HEK293 (cell line): ENCODE measurements at regions not wholly inside any gene's neighbourhood (a gene's known extent, or its start where the extent isn't known, plus 50 kb on each side); places are given as distances from the start of the nearest gene placed in this dataset.

Source experiments
- CTCF ChIA-PET: fragments of 350-600 bp; formaldehyde crosslinking; extraction: SDS; loops from one replicate; lab custom pipeline; 2021; ENCODE audit warnings: antibody characterized with exemption; lab: Yijun Ruan, JAX
- POLR2A ChIA-PET: fragments of 300-600 bp; formaldehyde crosslinking; extraction: SDS; loops from one replicate; lab custom pipeline; 2020; ENCODE audit warnings: antibody characterized with exemption, inconsistent platforms; lab: Yijun Ruan, JAX
- H3K27ac ChIP-seq: fragments of 200-500 bp; sonication (Bioruptor generic); 2 replicates; pipeline ENCODE4 v1.5.1; 2014; ENCODE audit warnings: low read depth, low read length, control low read depth, inconsistent platforms; ENCODE audit errors: extremely low read depth
- H3K36me3 ChIP-seq, 2 experiments: fragments of 200-500 bp in 1 of 2; sonication (Bioruptor generic) in 1 of 2; 1 replicate in 1 of 2; 2 replicates in 1 of 2; pipeline ENCODE4 v1.5.1; 2014 to 2017; ENCODE audit warnings: inconsistent platforms in 2 of 2, low read length in 2 of 2; ENCODE audit not compliant: control insufficient read depth in 2 of 2, insufficient read depth in 1 of 2
- H3K4me1 ChIP-seq: fragments of 200-500 bp; sonication (Bioruptor generic); 2 replicates; pipeline ENCODE4 v1.5.1; 2014; ENCODE audit warnings: mild to moderate bottlenecking, low read length, inconsistent platforms; ENCODE audit not compliant: control insufficient read depth, insufficient read depth
- H3K4me3 ChIP-seq: 2 replicates; pipeline ENCODE4 v1.5.1; 2011; ENCODE audit warnings: low read depth, mild to moderate bottlenecking, control low read depth, low read length, moderate library complexity
- H3K9me3 ChIP-seq: fragments of 200-500 bp; sonication (Bioruptor generic); 2 replicates; pipeline ENCODE4 v1.5.1; 2014; ENCODE audit warnings: low read depth, low read length, inconsistent platforms; ENCODE audit not compliant: control insufficient read depth, insufficient read depth
- HOXD13 ChIP-seq: sonication (generic); formaldehyde crosslinking; IDR thresholded peaks from 2 replicates; pipeline ENCODE4 v1.8.0; 2022; ENCODE audit warnings: missing genetic modification reagents, borderline replicate concordance
- MYNN ChIP-seq: fragments of 450-650 bp; formaldehyde crosslinking; IDR thresholded peaks from 2 replicates; pipeline ENCODE4 v1.5.1; 2016; ENCODE audit warnings: missing biosample characterization, missing genetic modification characterization, borderline replicate concordance
- SETDB1 ChIP-seq: IDR thresholded peaks from one replicate; pipeline ENCODE4 v1.6.1; 2017; ENCODE audit warnings: mild to moderate bottlenecking, low read length, moderate library complexity, mixed read lengths; ENCODE audit not compliant: insufficient read length
- ZBTB48 ChIP-seq: fragments of 450-650 bp; formaldehyde crosslinking; IDR thresholded peaks from 2 replicates; pipeline ENCODE4 v1.5.1; 2016; ENCODE audit warnings: missing biosample characterization, missing genetic modification characterization
- ZBTB7A ChIP-seq: fragments of 450-650 bp; formaldehyde crosslinking; IDR thresholded peaks from 2 replicates; pipeline ENCODE4 v1.5.1; 2016; ENCODE audit warnings: low read depth, missing biosample characterization, missing genetic modification characterization
- ZNF112 ChIP-seq: fragments of 450-650 bp; formaldehyde crosslinking; IDR thresholded peaks from 2 replicates; pipeline ENCODE4 v1.5.0; 2017; ENCODE audit warnings: missing biosample characterization, missing genetic modification characterization
- ZNF121 ChIP-seq: fragments of 450-650 bp; formaldehyde crosslinking; IDR thresholded peaks from 2 replicates; pipeline ENCODE4 v1.5.1; 2016; ENCODE audit warnings: missing biosample characterization, missing genetic modification characterization
- ZNF16 ChIP-seq: fragments of 450-650 bp; formaldehyde crosslinking; IDR thresholded peaks from 2 replicates; pipeline ENCODE4 v1.5.1; 2016; ENCODE audit warnings: low read depth, missing biosample characterization, missing genetic modification characterization
- ZNF214 ChIP-seq: fragments of 450-650 bp; formaldehyde crosslinking; IDR thresholded peaks from 2 replicates; pipeline ENCODE4 v1.5.1; 2017; ENCODE audit warnings: missing biosample characterization, mild to moderate bottlenecking, missing genetic modification characterization, borderline replicate concordance
- ZNF24 ChIP-seq: fragments of 450-650 bp; formaldehyde crosslinking; IDR thresholded peaks from 2 replicates; pipeline ENCODE4 v1.5.1; 2016; ENCODE audit warnings: missing biosample characterization, missing genetic modification characterization
- ZNF335 ChIP-seq: fragments of 450-650 bp; formaldehyde crosslinking; conservative IDR thresholded peaks from 2 replicates; pipeline ENCODE4 v1.5.1; 2016; ENCODE audit warnings: missing biosample characterization, missing genetic modification characterization
- ZNF366 ChIP-seq: fragments of 450-650 bp; formaldehyde crosslinking; conservative IDR thresholded peaks from 2 replicates; pipeline ENCODE4 v1.5.1; 2016; ENCODE audit warnings: missing biosample characterization, missing genetic modification characterization
- ZNF423 ChIP-seq: fragments of 450-650 bp; formaldehyde crosslinking; IDR thresholded peaks from 2 replicates; pipeline ENCODE4 v1.5.1; 2016; ENCODE audit warnings: missing biosample characterization, missing genetic modification characterization
- ZNF449 ChIP-seq: fragments of 450-650 bp; formaldehyde crosslinking; IDR thresholded peaks from 2 replicates; pipeline ENCODE4 v1.5.1; 2017; ENCODE audit warnings: missing biosample characterization, mild to moderate bottlenecking, missing genetic modification characterization, moderate library complexity
- ZNF488 ChIP-seq: fragments of 450-650 bp; formaldehyde crosslinking; IDR thresholded peaks from 2 replicates; pipeline ENCODE4 v1.5.1; 2016; ENCODE audit warnings: missing biosample characterization, missing genetic modification characterization
- ZNF521 ChIP-seq: fragments of 450-650 bp; formaldehyde crosslinking; IDR thresholded peaks from 2 replicates; pipeline ENCODE4 v1.5.1; 2017; ENCODE audit warnings: missing biosample characterization, mild to moderate bottlenecking, missing genetic modification characterization
- ZNF529 ChIP-seq: fragments of 450-650 bp; formaldehyde crosslinking; IDR thresholded peaks from 2 replicates; pipeline ENCODE4 v1.5.1; 2017; ENCODE audit warnings: missing genetic modification characterization, missing biosample characterization; ENCODE audit not compliant: insufficient replicate concordance
- ZNF623 ChIP-seq: fragments of 450-650 bp; formaldehyde crosslinking; IDR thresholded peaks from 2 replicates; pipeline ENCODE4 v1.5.1; 2016; ENCODE audit warnings: missing biosample characterization, missing genetic modification characterization
- ZNF626 ChIP-seq: fragments of 450-650 bp; sonication (Bioruptor Pico); formaldehyde crosslinking; IDR thresholded peaks from 2 replicates; pipeline ENCODE4 v1.5.1; 2018; ENCODE audit warnings: missing biosample characterization, missing genetic modification characterization, inconsistent platforms
- ZNF645 ChIP-seq: fragments of 450-650 bp; formaldehyde crosslinking; IDR thresholded peaks from 2 replicates; pipeline ENCODE4; 2016; ENCODE audit warnings: missing biosample characterization, missing genetic modification characterization
- ZNF654 ChIP-seq: fragments of 450-650 bp; formaldehyde crosslinking; IDR thresholded peaks from 2 replicates; pipeline ENCODE4 v1.5.1; 2016; ENCODE audit warnings: low read depth, missing biosample characterization, missing genetic modification characterization
- ZNF677 ChIP-seq: fragments of 450-650 bp; IDR thresholded peaks from 2 replicates; pipeline ENCODE4 v1.5.0; 2018; ENCODE audit warnings: missing biosample characterization, mild to moderate bottlenecking, missing genetic modification characterization, moderate library complexity
- ZNF707 ChIP-seq: fragments of 450-650 bp; formaldehyde crosslinking; IDR thresholded peaks from 2 replicates; pipeline ENCODE4 v1.5.1; 2016; ENCODE audit warnings: missing biosample characterization, missing genetic modification characterization
- ZNF768 ChIP-seq: fragments of 450-650 bp; formaldehyde crosslinking; IDR thresholded peaks from 2 replicates; pipeline ENCODE4 v1.5.1; 2018; ENCODE audit warnings: missing biosample characterization, mild to moderate bottlenecking, missing genetic modification characterization
- ZNF843 ChIP-seq: fragments of 450-650 bp; formaldehyde crosslinking; IDR thresholded peaks from 2 replicates; pipeline ENCODE4 v1.5.1; 2016; ENCODE audit warnings: missing biosample characterization, missing genetic modification characterization
- TF ChIP-seq, protein P1 (sequence below): fragments of 450-650 bp; formaldehyde crosslinking; IDR thresholded peaks from 2 replicates; pipeline ENCODE4 v1.5.1; 2017; ENCODE audit warnings: missing biosample characterization, missing genetic modification characterization
- TF ChIP-seq, protein P2 (sequence below): fragments of 450-650 bp; formaldehyde crosslinking; IDR thresholded peaks from 2 replicates; pipeline ENCODE4 v1.5.1; 2016; ENCODE audit warnings: missing biosample characterization, missing genetic modification characterization

DNA sequence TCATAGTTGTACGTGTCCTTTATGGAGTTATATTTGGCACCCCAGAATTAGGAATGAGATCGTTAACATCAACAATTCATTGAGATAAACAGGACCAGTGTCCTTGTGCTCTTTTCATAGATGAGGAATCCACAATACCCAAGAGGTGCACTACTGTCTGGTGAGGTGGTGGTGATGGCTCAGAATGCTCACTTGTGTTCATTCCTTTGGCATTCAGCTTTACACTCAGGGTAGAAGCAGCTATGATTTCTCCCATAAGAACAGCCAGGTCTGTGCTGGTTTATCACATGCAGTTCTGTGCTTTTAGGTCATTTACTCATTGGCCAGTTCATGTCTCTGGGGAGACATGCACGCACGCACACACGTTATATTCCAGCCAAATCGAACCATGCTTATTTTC is 167.2 kb downstream of the FAT3 start:
- POLR2A ChIA-PET: no interaction called here

GRCh38 chr11:92393218-92393617 is 168.6 kb downstream of the FAT3 start:
- H3K36me3 ChIP-seq: no peaks in the 10 kb centered on the region
- H3K27ac ChIP-seq: no peak overlapping the region
- CTCF ChIA-PET: interaction anchor here (1.3 kb wide), 1 partner anchor 52 kb away, joined by 6 read pairs; no protein-coding TSS in a partner anchor
- no peaks in the 10 kb centered on the region for H3K9me3 ChIP-seq
- no peak overlapping the region for H3K4me3 ChIP-seq
- no peaks in the 10 kb centered on the region for H3K4me1 ChIP-seq
- TF ChIP-seq ZNF623 (tag by site-specific recombination): no peak
- no peak for TF ChIP-seq ZBTB7A (tag by site-specific recombination)
- TF ChIP-seq ZNF707 (tag by site-specific recombination): no peak
- no peak for TF ChIP-seq ZNF112 (tag by site-specific recombination)
- TF ChIP-seq ZNF423 (tag by site-specific recombination): no peak
- no peak for TF ChIP-seq ZNF24 (tag by site-specific recombination)
- no peak for TF ChIP-seq ZNF521 (tag by site-specific recombination)
- no peak for TF ChIP-seq ZNF843
- no peak for TF ChIP-seq ZNF654 (tag by site-specific recombination)
- TF ChIP-seq ZNF645 (tag by site-specific recombination): no peak
- TF ChIP-seq MYNN (tag by site-specific recombination): no peak
- TF ChIP-seq ZNF121 (tag by site-specific recombination): no peak
- TF ChIP-seq ZBTB48 (tag by site-specific recombination): no peak
- POLR2A ChIA-PET: no interaction called here

More for the DNA sequence above, 167.2 kb downstream of the FAT3 start:
- Histone ChIP-seq H3K4me3 (no peak overlapping the region), H3K27ac (no peak overlapping the region), H3K9me3 (no peaks in the 10 kb centered on the region), H3K4me1 (no peaks in the 10 kb centered on the region; the same call in 1 of the 2 replicates), H3K36me3 (no peaks in the 10 kb centered on the region)
- no peak for TF ChIP-seq SETDB1
- no peak for TF ChIP-seq ZNF768 (tag by site-specific recombination)
- no peak for TF ChIP-seq ZNF16 (tag by site-specific recombination)
- TF ChIP-seq ZNF529 (tag by site-specific recombination): no peak
- no peak for TF ChIP-seq ZNF214 (tag by site-specific recombination)
- no peak for TF ChIP-seq ZNF366 (tag by site-specific recombination)
- TF ChIP-seq ZNF488: no peak
- TF ChIP-seq, protein P1, sequence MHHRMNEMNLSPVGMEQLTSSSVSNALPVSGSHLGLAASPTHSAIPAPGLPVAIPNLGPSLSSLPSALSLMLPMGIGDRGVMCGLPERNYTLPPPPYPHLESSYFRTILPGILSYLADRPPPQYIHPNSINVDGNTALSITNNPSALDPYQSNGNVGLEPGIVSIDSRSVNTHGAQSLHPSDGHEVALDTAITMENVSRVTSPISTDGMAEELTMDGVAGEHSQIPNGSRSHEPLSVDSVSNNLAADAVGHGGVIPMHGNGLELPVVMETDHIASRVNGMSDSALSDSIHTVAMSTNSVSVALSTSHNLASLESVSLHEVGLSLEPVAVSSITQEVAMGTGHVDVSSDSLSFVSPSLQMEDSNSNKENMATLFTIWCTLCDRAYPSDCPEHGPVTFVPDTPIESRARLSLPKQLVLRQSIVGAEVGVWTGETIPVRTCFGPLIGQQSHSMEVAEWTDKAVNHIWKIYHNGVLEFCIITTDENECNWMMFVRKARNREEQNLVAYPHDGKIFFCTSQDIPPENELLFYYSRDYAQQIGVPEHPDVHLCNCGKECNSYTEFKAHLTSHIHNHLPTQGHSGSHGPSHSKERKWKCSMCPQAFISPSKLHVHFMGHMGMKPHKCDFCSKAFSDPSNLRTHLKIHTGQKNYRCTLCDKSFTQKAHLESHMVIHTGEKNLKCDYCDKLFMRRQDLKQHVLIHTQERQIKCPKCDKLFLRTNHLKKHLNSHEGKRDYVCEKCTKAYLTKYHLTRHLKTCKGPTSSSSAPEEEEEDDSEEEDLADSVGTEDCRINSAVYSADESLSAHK: no peak
- no peak for TF ChIP-seq ZNF449 (tag by site-specific recombination)
- TF ChIP-seq HOXD13 (CRISPR knock-in tag): no peak
- TF ChIP-seq, protein P2, sequence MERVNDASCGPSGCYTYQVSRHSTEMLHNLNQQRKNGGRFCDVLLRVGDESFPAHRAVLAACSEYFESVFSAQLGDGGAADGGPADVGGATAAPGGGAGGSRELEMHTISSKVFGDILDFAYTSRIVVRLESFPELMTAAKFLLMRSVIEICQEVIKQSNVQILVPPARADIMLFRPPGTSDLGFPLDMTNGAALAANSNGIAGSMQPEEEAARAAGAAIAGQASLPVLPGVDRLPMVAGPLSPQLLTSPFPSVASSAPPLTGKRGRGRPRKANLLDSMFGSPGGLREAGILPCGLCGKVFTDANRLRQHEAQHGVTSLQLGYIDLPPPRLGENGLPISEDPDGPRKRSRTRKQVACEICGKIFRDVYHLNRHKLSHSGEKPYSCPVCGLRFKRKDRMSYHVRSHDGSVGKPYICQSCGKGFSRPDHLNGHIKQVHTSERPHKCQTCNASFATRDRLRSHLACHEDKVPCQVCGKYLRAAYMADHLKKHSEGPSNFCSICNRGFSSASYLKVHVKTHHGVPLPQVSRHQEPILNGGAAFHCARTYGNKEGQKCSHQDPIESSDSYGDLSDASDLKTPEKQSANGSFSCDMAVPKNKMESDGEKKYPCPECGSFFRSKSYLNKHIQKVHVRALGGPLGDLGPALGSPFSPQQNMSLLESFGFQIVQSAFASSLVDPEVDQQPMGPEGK (tag by site-specific recombination): no peak
- TF ChIP-seq ZNF677 (tag by site-specific recombination): no peak
- TF ChIP-seq ZNF626 (tag by site-specific recombination): no peak
- no peak for TF ChIP-seq ZNF335 (tag by site-specific recombination)
- CTCF ChIA-PET: interaction anchor here (0.7 to 1.3 kb wide), 2 partner anchors 51 to 85 kb away, joined by 3 to 5 read pairs; no protein-coding TSS in a partner anchor
